GM12801 (cell line): ENCODE measurements at regions not wholly inside any gene's neighbourhood (a gene's known extent, or its start where the extent isn't known, plus 50 kb on each side); places are given as distances from the start of the nearest gene placed in this dataset.

Experiments
- TF ChIP-seq, protein P1 (sequence below): IDR thresholded peaks from one replicate; pipeline ENCODE4 v1.5.1; 2011; ENCODE audit warnings: control low read depth; ENCODE audit not compliant: insufficient read length; ENCODE audit errors: extremely low read depth

DNA sequence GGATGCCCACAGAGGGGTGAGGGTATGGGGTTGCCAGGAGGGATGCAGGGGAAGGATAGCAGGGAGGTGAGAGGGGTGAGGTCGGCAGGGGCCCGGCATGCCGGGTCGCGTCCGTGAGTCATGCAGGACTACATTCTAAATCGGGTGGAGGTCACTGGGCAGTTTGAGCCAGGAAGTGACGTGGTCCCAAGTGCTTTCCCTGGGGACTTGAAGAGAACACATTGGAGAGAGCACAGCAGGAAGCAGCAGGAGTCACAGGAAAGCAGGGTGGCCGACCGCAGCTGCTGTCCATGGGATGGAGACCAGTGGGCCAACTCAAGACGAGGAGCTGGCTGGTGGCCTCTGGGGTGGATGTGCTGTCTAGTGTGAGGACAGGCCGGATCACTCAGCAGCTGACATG lies 92.0 kb upstream of the WASF3 start:
- TF ChIP-seq, protein P1, sequence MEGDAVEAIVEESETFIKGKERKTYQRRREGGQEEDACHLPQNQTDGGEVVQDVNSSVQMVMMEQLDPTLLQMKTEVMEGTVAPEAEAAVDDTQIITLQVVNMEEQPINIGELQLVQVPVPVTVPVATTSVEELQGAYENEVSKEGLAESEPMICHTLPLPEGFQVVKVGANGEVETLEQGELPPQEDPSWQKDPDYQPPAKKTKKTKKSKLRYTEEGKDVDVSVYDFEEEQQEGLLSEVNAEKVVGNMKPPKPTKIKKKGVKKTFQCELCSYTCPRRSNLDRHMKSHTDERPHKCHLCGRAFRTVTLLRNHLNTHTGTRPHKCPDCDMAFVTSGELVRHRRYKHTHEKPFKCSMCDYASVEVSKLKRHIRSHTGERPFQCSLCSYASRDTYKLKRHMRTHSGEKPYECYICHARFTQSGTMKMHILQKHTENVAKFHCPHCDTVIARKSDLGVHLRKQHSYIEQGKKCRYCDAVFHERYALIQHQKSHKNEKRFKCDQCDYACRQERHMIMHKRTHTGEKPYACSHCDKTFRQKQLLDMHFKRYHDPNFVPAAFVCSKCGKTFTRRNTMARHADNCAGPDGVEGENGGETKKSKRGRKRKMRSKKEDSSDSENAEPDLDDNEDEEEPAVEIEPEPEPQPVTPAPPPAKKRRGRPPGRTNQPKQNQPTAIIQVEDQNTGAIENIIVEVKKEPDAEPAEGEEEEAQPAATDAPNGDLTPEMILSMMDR = no peak

DNA sequence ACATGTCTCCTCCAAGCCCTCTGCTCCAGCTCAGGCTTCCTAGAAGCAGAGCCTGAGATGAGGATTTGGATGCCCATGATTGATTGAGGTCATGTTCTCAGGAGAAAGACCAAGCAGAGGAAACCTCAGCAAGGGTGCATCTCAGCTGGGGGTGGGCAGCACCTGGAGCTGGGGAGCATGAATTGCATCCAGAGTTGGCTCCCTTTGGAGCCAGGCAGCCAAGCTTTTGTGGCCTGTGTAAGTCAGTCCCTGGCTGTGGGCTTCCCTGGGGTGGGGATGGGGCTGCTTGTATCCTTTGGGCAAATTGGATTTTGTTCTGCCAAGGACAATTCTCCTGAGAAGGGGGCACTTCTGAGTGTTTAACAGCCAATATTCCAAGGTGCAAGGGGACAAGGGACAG lies 91.5 kb upstream of the WASF3 start:
- TF ChIP-seq, protein P1 = no peak

DNA sequence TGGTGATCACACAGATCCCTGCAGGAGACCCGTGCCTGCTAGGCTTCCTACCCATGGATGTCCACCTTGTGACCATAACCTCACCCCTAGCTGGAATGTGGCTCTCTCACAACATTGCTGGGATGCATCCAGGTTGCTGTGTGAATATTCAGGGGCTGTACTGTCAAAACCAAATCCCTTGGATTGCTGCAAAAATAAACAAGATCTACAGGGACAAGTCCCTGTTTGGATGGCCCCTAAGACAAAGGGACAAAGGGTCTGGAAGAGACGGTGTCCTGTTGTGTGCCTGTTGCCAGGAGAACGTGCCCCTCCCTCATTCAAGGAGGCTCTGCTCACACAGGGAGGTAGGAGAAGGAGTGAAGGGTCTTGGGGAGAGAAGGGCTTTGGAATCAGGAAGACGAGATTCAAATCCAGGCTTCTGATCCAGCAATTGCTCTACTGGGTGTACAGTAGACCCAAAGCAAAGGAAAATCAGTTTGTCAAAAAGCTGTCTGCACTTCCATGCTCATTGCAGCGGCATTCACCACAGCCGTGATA lies 89.2 kb upstream of the WASF3 start:
- TF ChIP-seq, protein P1 = no peak

DNA sequence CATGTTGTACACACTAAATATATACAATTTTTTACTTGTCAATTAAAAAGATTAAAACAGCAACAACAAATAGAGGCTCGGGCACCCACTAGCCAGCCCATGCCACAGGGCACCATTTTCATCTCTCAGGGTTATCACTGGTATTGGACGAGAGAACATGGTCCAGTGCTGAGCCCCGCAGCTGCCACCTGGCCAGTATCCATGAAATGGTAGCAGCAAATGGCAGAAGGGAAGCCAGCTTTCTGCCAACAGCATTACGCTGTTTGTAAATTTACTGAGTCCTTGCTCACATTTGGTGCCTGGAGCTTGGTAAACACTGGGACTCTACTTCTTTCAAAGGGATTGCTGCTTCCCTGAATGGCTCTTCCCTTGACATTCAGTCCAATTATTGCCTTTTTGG lies 87.9 kb upstream of the WASF3 start:
- TF ChIP-seq, protein P1 = no peak

DNA sequence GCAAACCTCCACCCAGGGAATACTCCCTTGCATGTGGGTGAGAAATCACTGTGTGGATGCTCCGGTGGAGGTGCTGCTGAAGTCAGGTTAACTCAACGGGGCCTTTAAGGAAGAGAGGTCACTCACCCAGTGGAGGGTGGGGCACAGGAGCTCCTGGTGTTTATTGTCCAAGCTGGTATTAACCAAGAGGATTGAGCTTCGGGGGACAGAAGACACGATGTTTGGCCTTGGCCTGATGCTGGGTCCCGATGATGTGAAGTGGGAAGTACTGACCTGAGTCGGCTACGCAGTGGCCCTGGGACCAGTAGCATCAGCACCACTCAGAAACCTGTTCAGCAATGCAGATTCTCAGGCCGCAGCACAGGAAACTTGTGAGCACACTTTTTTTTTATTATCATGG lies 85.7 kb upstream of the WASF3 start:
- TF ChIP-seq, protein P1 = no peak

DNA sequence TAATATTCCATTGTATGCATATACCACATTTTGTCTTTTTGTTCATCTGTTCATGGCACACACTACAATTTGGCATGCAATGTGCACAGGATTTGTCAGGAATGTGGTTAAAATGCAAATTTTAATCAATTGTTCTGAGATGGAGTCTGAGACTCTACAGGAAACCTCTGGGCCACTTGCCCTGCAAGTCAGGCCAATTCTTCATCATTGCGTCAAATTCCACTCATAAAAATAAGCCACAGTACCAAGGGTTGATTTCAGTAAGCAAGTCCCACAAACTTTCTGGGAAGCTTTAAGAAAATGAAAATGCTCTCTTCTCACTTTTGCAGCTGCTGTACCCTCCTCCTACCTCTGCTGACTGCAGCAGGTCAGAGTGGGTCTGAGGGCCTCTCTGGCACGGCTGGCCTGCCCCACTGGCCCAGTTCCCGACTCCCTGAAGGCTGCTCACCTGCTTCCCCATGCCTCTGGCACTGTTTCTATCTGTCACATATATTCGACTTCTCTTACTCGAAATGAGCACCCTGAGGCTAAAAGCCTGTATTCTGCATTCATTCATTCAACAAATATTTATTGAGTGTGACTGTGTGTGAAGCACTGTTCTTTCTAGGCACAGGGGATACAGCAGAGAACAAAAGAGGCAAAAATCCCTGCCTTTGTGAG lies 83.8 kb upstream of the WASF3 start:
- TF ChIP-seq, protein P1 = no peak

DNA sequence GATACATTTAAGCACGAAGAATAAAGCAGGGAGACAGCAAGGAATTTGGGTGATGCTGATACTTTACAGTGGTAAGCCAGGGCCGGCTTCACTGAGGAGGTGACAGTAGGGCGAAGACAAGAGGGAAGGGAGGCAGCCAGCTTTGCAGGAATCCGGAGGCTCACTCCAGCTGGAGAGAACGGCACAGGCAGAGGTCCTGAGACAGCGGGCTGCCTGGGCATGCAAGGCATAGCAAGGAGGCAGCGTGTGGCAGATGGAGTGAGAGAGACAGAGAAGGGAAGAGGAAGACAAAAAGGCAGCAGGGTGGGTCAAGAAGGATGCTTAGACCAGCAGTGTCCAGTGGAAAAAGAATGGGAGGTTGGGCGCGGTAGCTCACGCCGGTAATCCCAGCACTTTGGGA lies 83.2 kb upstream of the WASF3 start:
- TF ChIP-seq, protein P1 = no peak
